ENCODE measurements at regions not wholly inside any gene's neighbourhood (a gene's known extent, or its start where the extent isn't known, plus 50 kb on each side); places are given as distances from the start of the nearest gene placed in this dataset.
A peak's percentile ranks its signal among the peaks of the same experiment; 100 is the strongest.

DNA sequence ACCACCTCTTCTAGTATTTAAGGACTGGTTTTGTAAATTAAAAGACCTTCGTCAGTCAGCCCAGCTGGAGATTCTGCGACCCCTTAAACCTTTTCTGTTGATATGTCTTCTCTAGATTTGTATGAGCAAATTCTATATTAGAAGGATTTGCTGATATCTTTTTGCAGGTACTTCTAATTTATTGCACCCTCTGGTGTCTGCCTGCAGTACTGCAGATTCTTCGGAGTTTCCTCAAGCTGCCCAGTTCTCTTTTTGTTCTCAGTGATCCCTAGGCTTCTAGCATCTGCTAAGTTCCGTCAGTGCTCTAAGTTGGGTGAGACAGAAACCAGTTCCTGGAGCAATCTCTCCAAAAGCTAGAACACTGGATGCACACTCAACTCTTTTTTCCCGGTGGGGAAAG is 545.2 kb downstream of the C4orf33 start:
- TF ChIP-seq, protein P1, sequence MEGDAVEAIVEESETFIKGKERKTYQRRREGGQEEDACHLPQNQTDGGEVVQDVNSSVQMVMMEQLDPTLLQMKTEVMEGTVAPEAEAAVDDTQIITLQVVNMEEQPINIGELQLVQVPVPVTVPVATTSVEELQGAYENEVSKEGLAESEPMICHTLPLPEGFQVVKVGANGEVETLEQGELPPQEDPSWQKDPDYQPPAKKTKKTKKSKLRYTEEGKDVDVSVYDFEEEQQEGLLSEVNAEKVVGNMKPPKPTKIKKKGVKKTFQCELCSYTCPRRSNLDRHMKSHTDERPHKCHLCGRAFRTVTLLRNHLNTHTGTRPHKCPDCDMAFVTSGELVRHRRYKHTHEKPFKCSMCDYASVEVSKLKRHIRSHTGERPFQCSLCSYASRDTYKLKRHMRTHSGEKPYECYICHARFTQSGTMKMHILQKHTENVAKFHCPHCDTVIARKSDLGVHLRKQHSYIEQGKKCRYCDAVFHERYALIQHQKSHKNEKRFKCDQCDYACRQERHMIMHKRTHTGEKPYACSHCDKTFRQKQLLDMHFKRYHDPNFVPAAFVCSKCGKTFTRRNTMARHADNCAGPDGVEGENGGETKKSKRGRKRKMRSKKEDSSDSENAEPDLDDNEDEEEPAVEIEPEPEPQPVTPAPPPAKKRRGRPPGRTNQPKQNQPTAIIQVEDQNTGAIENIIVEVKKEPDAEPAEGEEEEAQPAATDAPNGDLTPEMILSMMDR (IDR thresholded peaks at IDR 0.05) = peak in 5 of 6 experiments; percentile 58 to 81 (median 66)
- TF ChIP-seq POLR2A (IDR thresholded peaks at IDR 0.05) = no peak
- intact Hi-C loops (cut with DNase I) = loop anchor here (5.0 kb wide), 1 partner anchor 279 kb away; no protein-coding TSS in a partner anchor
- WGBS, 2 donors = 31 to 35% methylated on average over 5 of the region's 5 CpGs
- H3K27me3 ChIP-seq = no peaks in the 10 kb centered on the region
- H3K4me1 ChIP-seq = no peaks in the 10 kb centered on the region
- H3K4me3 ChIP-seq = no peak overlapping the region
- no peaks in the 10 kb centered on the region for H3K9me3 ChIP-seq
- H3K27ac ChIP-seq = no peak overlapping the region
- no peaks in the 10 kb centered on the region for H3K36me3 ChIP-seq
- no peak for DNase-seq

- Histone ChIP-seq H3K36me3 (no peaks in the 10 kb centered on the region), H3K27ac (no peak overlapping the region), H3K4me3 (no peak overlapping the region), H3K4me1 (no peaks in the 10 kb centered on the region), H3K9me3 (no peaks in the 10 kb centered on the region), H3K27me3 (no peaks in the 10 kb centered on the region)
- 60 to 62% methylated on average over 3 of the region's 3 CpGs for WGBS, 2 donors
- DNase-seq = no peak
- intact Hi-C loops (cut with DNase I) = no loop called here
- no peak for TF ChIP-seq POLR2A (IDR thresholded peaks at IDR 0.05)
Observed at GRCh38 chr4:129645461-129645860, 549.5 kb downstream of the C4orf33 start.

DNA sequence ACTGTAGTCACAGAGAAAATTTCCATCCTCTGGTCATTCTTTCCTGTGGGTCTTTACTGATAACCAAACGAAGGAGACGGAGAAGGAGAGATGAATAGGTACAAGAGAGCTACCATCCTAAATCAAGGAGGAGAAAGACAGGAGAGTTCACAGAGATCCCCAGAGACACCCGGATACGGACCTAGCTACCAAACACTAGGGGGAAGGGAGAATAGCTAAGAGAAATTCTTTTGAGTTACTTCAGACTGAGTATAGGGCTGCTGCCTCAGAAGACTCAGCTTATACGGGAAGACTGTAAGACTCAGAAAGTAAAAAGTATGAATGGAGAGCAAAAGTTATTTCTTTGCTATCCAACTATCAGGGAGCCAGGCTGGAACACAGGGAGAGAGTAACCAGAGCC is 572.1 kb downstream of the C4orf33 start:
- 63 to 67% methylated on average over 5 of the region's 5 CpGs for WGBS, 2 donors
- Histone ChIP-seq H3K27ac (no peak overlapping the region), H3K36me3 (no peaks in the 10 kb centered on the region)

GRCh38 chr4:129672941-129673340 is 577.0 kb downstream of the C4orf33 start:
- H3K27ac ChIP-seq = no peak overlapping the region
- no peaks in the 10 kb centered on the region for H3K4me1 ChIP-seq
- TF ChIP-seq, protein P1 (IDR thresholded peaks at IDR 0.05) = no peak
- TF ChIP-seq POLR2A (IDR thresholded peaks at IDR 0.05) = no peak
- intact Hi-C loops (cut with DNase I) = no loop called here
- H3K27me3 ChIP-seq = no peaks in the 10 kb centered on the region
- no peaks in the 10 kb centered on the region for H3K36me3 ChIP-seq
- no peaks in the 10 kb centered on the region for H3K9me3 ChIP-seq
- no peak for DNase-seq
- no peak overlapping the region for H3K4me3 ChIP-seq

More for the DNA sequence above, 572.1 kb downstream of the C4orf33 start:
- intact Hi-C loops (cut with DNase I) = no loop called here
- DNase-seq = no peak
- H3K27me3 ChIP-seq = no peaks in the 10 kb centered on the region
- no peak overlapping the region for H3K4me3 ChIP-seq
- no peak for TF ChIP-seq POLR2A (IDR thresholded peaks at IDR 0.05)
- TF ChIP-seq, protein P1 (IDR thresholded peaks at IDR 0.05) = no peak
- no peaks in the 10 kb centered on the region for H3K9me3 ChIP-seq
- no peaks in the 10 kb centered on the region for H3K4me1 ChIP-seq

GRCh38 chr4:129675036-129675435 is 579.1 kb downstream of the C4orf33 start:
- Histone ChIP-seq H3K36me3 (no peaks in the 10 kb centered on the region), H3K27ac (no peak overlapping the region), H3K4me3 (no peak overlapping the region), H3K27me3 (no peaks in the 10 kb centered on the region), H3K4me1 (no peaks in the 10 kb centered on the region), H3K9me3 (no peaks in the 10 kb centered on the region)
- DNase-seq = no peak
- intact Hi-C loops (cut with DNase I) = no loop called here
- WGBS, 2 donors = 88 to 92% methylated on average over 1 of the region's 1 CpG
- no peak for TF ChIP-seq POLR2A (IDR thresholded peaks at IDR 0.05)
- TF ChIP-seq, protein P1 (IDR thresholded peaks at IDR 0.05) = no peak

- WGBS, 2 donors = 100% methylated on average over 3 of the region's 4 CpGs; no CpG with 5 or more reads in 1 of the 2 donors
- Histone ChIP-seq H3K4me1 (no peaks in the 10 kb centered on the region), H3K9me3 (no peaks in the 10 kb centered on the region), H3K27ac (no peak overlapping the region), H3K36me3 (no peaks in the 10 kb centered on the region), H3K27me3 (no peaks in the 10 kb centered on the region), H3K4me3 (no peak overlapping the region)
- no peak for DNase-seq
- intact Hi-C loops (cut with DNase I) = no loop called here
- no peak for TF ChIP-seq POLR2A (IDR thresholded peaks at IDR 0.05)
- TF ChIP-seq, protein P1 (IDR thresholded peaks at IDR 0.05) = no peak
Observed at GRCh38 chr4:129676934-129677333, 581.0 kb downstream of the C4orf33 start.
